KMS-11 (cell line): ENCODE measurements at regions not wholly inside any gene's neighbourhood (a gene's known extent, or its start where the extent isn't known, plus 50 kb on each side); places are given as distances from the start of the nearest gene placed in this dataset.

Experiments used
- H2AFZ ChIP-seq: fragments of 200-600 bp; sonication (generic); 2 replicates; pipeline ENCODE4 v1.6.1; 2016; ENCODE audit warnings: antibody characterized with exemption, mixed run types, low read depth
- H3K27ac ChIP-seq: fragments of 200-600 bp; sonication (generic); 2 replicates; pipeline ENCODE4 v1.6.1; 2016; ENCODE audit warnings: mild to moderate bottlenecking, mixed run types
- H3K27me3 ChIP-seq: fragments of 200-600 bp; sonication (generic); 2 replicates; pipeline ENCODE4 v1.6.1; 2017; ENCODE audit warnings: mild to moderate bottlenecking, low read depth, mixed run types, moderate library complexity; ENCODE audit not compliant: insufficient read depth
- H3K36me3 ChIP-seq: fragments of 200-600 bp; sonication (generic); 2 replicates; pipeline ENCODE4 v1.6.1; 2017; ENCODE audit warnings: mild to moderate bottlenecking, mixed run types; ENCODE audit not compliant: insufficient read depth
- H3K4me1 ChIP-seq: fragments of 200-600 bp; sonication (generic); 2 replicates; pipeline ENCODE4 v1.6.1; 2016; ENCODE audit warnings: mild to moderate bottlenecking, low read depth, mixed run types; ENCODE audit not compliant: poor library complexity, severe bottlenecking
- H3K4me2 ChIP-seq: fragments of 200-600 bp; sonication (generic); 2 replicates; pipeline ENCODE4 v1.7.0; 2016; ENCODE audit warnings: mild to moderate bottlenecking, mixed run types
- H3K4me3 ChIP-seq: fragments of 200-600 bp; sonication (generic); IDR thresholded peaks from 2 replicates; pipeline ENCODE4 v1.6.1; 2017; ENCODE audit warnings: low read depth, low read length, mixed read lengths; ENCODE audit not compliant: insufficient read depth
- H3K79me2 ChIP-seq: fragments of 200-600 bp; sonication (generic); 2 replicates; pipeline ENCODE4 v1.6.1; 2016; ENCODE audit warnings: low read depth, mixed run types; ENCODE audit not compliant: insufficient read depth
- H3K9ac ChIP-seq: fragments of 200-600 bp; sonication (generic); 2 replicates; pipeline ENCODE4 v1.6.1; 2016; ENCODE audit warnings: mild to moderate bottlenecking, mixed run types
- H4K20me1 ChIP-seq: fragments of 200-600 bp; sonication (generic); 2 replicates; pipeline ENCODE4 v1.6.1; 2016; ENCODE audit warnings: mild to moderate bottlenecking, mixed run types; ENCODE audit not compliant: insufficient read depth
- CTCF ChIP-seq: fragments of 200-600 bp; sonication (generic); conservative IDR thresholded peaks from 2 replicates; pipeline ENCODE4 v1.6.1; 2017; ENCODE audit warnings: low read depth, mild to moderate bottlenecking, antibody characterized with exemption, low read length, moderate library complexity, mixed read lengths

- no peak for TF ChIP-seq CTCF
- Histone ChIP-seq H3K4me2 (no peak overlapping the region), H3K27ac (no peak overlapping the region), H3K36me3 (no peaks in the 10 kb centered on the region), H3K9ac (no peak overlapping the region), H3K79me2 (no peaks in the 10 kb centered on the region), H3K4me3 (no peak overlapping the region), H3K27me3 (no peaks in the 10 kb centered on the region), H2AFZ (no peak overlapping the region), H4K20me1 (no peaks in the 10 kb centered on the region), H3K4me1 (no peaks in the 10 kb centered on the region)
These were observed 324.2 kb upstream of the ZMIZ1 start for GRCh38 chr10:78744491-78745090.

GRCh38 chr10:78745441-78745840, 323.3 kb upstream of the ZMIZ1 start:
- Histone ChIP-seq H3K27ac (no peak overlapping the region), H3K36me3 (no peaks in the 10 kb centered on the region), H3K9ac (no peak overlapping the region), H2AFZ (no peak overlapping the region), H3K27me3 (no peaks in the 10 kb centered on the region), H3K4me1 (no peaks in the 10 kb centered on the region), H3K4me3 (no peak overlapping the region), H3K79me2 (no peaks in the 10 kb centered on the region), H4K20me1 (no peaks in the 10 kb centered on the region), H3K4me2 (no peak overlapping the region)
- TF ChIP-seq CTCF = no peak

GRCh38 chr10:78746155-78746763, 322.5 kb upstream of the ZMIZ1 start:
- TF ChIP-seq CTCF = no peak
- no peak overlapping the region for H3K9ac ChIP-seq
- no peak overlapping the region for H3K4me2 ChIP-seq
- H3K27ac ChIP-seq = no peak overlapping the region
- H2AFZ ChIP-seq = no peak overlapping the region
- no peaks in the 10 kb centered on the region for H3K4me1 ChIP-seq
- no peaks in the 10 kb centered on the region for H4K20me1 ChIP-seq
- H3K4me3 ChIP-seq = no peak overlapping the region
- no peaks in the 10 kb centered on the region for H3K79me2 ChIP-seq
- no peaks in the 10 kb centered on the region for H3K27me3 ChIP-seq
- no peaks in the 10 kb centered on the region for H3K36me3 ChIP-seq

- no peak overlapping the region for H3K4me3 ChIP-seq
- TF ChIP-seq CTCF = no peak
- H3K36me3 ChIP-seq = no peaks in the 10 kb centered on the region
- H2AFZ ChIP-seq = no peak overlapping the region
- H3K4me1 ChIP-seq = no peaks in the 10 kb centered on the region
- no peak overlapping the region for H3K9ac ChIP-seq
- H3K27ac ChIP-seq = no peak overlapping the region
- no peaks in the 10 kb centered on the region for H4K20me1 ChIP-seq
- no peaks in the 10 kb centered on the region for H3K27me3 ChIP-seq
- H3K4me2 ChIP-seq = no peak overlapping the region
- no peaks in the 10 kb centered on the region for H3K79me2 ChIP-seq
These were observed 321.1 kb upstream of the ZMIZ1 start for GRCh38 chr10:78747401-78748234.
